HEK293 (cell line): ENCODE measurements at regions not wholly inside any gene's neighbourhood (a gene's known extent, or its start where the extent isn't known, plus 50 kb on each side); places are given as distances from the start of the nearest gene placed in this dataset.

ENCODE experiments used
- CTCF ChIA-PET: fragments of 350-600 bp; formaldehyde crosslinking; extraction: SDS; loops from one replicate; lab custom pipeline; 2021; ENCODE audit warnings: antibody characterized with exemption; lab: Yijun Ruan, JAX
- POLR2A ChIA-PET: fragments of 300-600 bp; formaldehyde crosslinking; extraction: SDS; loops from one replicate; lab custom pipeline; 2020; ENCODE audit warnings: antibody characterized with exemption, inconsistent platforms; lab: Yijun Ruan, JAX
- H3K27ac ChIP-seq: fragments of 200-500 bp; sonication (Bioruptor generic); 2 replicates; pipeline ENCODE4 v1.5.1; 2014; ENCODE audit warnings: low read depth, low read length, control low read depth, inconsistent platforms; ENCODE audit errors: extremely low read depth
- H3K36me3 ChIP-seq, 2 experiments: fragments of 200-500 bp in 1 of 2; sonication (Bioruptor generic) in 1 of 2; 1 replicate in 1 of 2; 2 replicates in 1 of 2; pipeline ENCODE4 v1.5.1; 2014 to 2017; ENCODE audit warnings: inconsistent platforms in 2 of 2, low read length in 2 of 2; ENCODE audit not compliant: control insufficient read depth in 2 of 2, insufficient read depth in 1 of 2
- H3K4me1 ChIP-seq: fragments of 200-500 bp; sonication (Bioruptor generic); 2 replicates; pipeline ENCODE4 v1.5.1; 2014; ENCODE audit warnings: mild to moderate bottlenecking, low read length, inconsistent platforms; ENCODE audit not compliant: control insufficient read depth, insufficient read depth
- H3K4me3 ChIP-seq: 2 replicates; pipeline ENCODE4 v1.5.1; 2011; ENCODE audit warnings: low read depth, mild to moderate bottlenecking, control low read depth, low read length, moderate library complexity
- H3K9me3 ChIP-seq: fragments of 200-500 bp; sonication (Bioruptor generic); 2 replicates; pipeline ENCODE4 v1.5.1; 2014; ENCODE audit warnings: low read depth, low read length, inconsistent platforms; ENCODE audit not compliant: control insufficient read depth, insufficient read depth
- KLF8 ChIP-seq: fragments of 450-650 bp; formaldehyde crosslinking; IDR thresholded peaks from 2 replicates; pipeline ENCODE4 v1.5.1; 2016; ENCODE audit warnings: missing biosample characterization, missing genetic modification characterization
- SALL2 ChIP-seq: fragments of 450-650 bp; formaldehyde crosslinking; IDR thresholded peaks from 2 replicates; pipeline ENCODE4 v1.5.0; 2017; ENCODE audit warnings: missing biosample characterization, mild to moderate bottlenecking, missing genetic modification characterization, borderline replicate concordance
- SETDB1 ChIP-seq: IDR thresholded peaks from one replicate; pipeline ENCODE4 v1.6.1; 2017; ENCODE audit warnings: mild to moderate bottlenecking, low read length, moderate library complexity, mixed read lengths; ENCODE audit not compliant: insufficient read length
- ZBTB11 ChIP-seq: fragments of 450-650 bp; formaldehyde crosslinking; conservative IDR thresholded peaks from 2 replicates; pipeline ENCODE4 v1.5.1; 2016; ENCODE audit warnings: low read depth, missing biosample characterization, missing genetic modification characterization
- ZEB2 ChIP-seq: fragments of 450-650 bp; formaldehyde crosslinking; IDR thresholded peaks from 2 replicates; pipeline ENCODE4 v1.5.1; 2016; ENCODE audit warnings: missing biosample characterization, missing genetic modification characterization
- ZIC2 ChIP-seq: fragments of 450-650 bp; formaldehyde crosslinking; IDR thresholded peaks from 2 replicates; pipeline ENCODE4 v1.5.1; 2016; ENCODE audit warnings: missing biosample characterization, missing genetic modification characterization
- ZNF112 ChIP-seq: fragments of 450-650 bp; formaldehyde crosslinking; IDR thresholded peaks from 2 replicates; pipeline ENCODE4 v1.5.0; 2017; ENCODE audit warnings: missing biosample characterization, missing genetic modification characterization
- ZNF140 ChIP-seq: fragments of 450-650 bp; formaldehyde crosslinking; IDR thresholded peaks from 2 replicates; pipeline ENCODE4 v1.5.1; 2016; ENCODE audit warnings: missing biosample characterization, missing genetic modification characterization
- ZNF174 ChIP-seq: fragments of 450-650 bp; formaldehyde crosslinking; IDR thresholded peaks from 2 replicates; pipeline ENCODE4 v1.5.0; 2017; ENCODE audit warnings: missing biosample characterization, mild to moderate bottlenecking, missing genetic modification characterization
- ZNF18 ChIP-seq: fragments of 450-650 bp; formaldehyde crosslinking; IDR thresholded peaks from 2 replicates; pipeline ENCODE4 v1.5.1; 2016; ENCODE audit warnings: missing biosample characterization, missing genetic modification characterization
- ZNF223 ChIP-seq: fragments of 450-650 bp; formaldehyde crosslinking; IDR thresholded peaks from 2 replicates; pipeline ENCODE4 v1.5.1; 2016; ENCODE audit warnings: missing biosample characterization, missing genetic modification characterization
- ZNF24 ChIP-seq: fragments of 450-650 bp; formaldehyde crosslinking; IDR thresholded peaks from 2 replicates; pipeline ENCODE4 v1.5.1; 2016; ENCODE audit warnings: missing biosample characterization, missing genetic modification characterization
- ZNF248 ChIP-seq: fragments of 450-650 bp; formaldehyde crosslinking; IDR thresholded peaks from 2 replicates; pipeline ENCODE4 v1.5.1; 2017; ENCODE audit warnings: missing biosample characterization, missing genetic modification characterization
- ZNF292 ChIP-seq: fragments of 450-650 bp; formaldehyde crosslinking; IDR thresholded peaks from 2 replicates; pipeline ENCODE4 v1.5.1; 2016; ENCODE audit warnings: low read depth, missing biosample characterization, missing genetic modification characterization, borderline replicate concordance
- ZNF341 ChIP-seq: fragments of 450-650 bp; formaldehyde crosslinking; IDR thresholded peaks from 2 replicates; pipeline ENCODE4; 2016; ENCODE audit warnings: low read depth, missing biosample characterization, missing genetic modification characterization
- ZNF37A ChIP-seq: fragments of 450-650 bp; IDR thresholded peaks from 2 replicates; pipeline ENCODE4 v1.5.1; 2018; ENCODE audit warnings: missing biosample characterization, missing genetic modification characterization
- ZNF391 ChIP-seq: fragments of 450-650 bp; formaldehyde crosslinking; IDR thresholded peaks from 2 replicates; pipeline ENCODE4 v1.5.1; 2016; ENCODE audit warnings: low read depth, missing biosample characterization, missing genetic modification characterization, borderline replicate concordance
- ZNF48 ChIP-seq: fragments of 450-650 bp; formaldehyde crosslinking; IDR thresholded peaks from 2 replicates; pipeline ENCODE4 v1.5.1; 2016; ENCODE audit warnings: missing biosample characterization, missing genetic modification characterization
- ZNF600 ChIP-seq: fragments of 450-650 bp; formaldehyde crosslinking; IDR thresholded peaks from 2 replicates; pipeline ENCODE4 v1.5.1; 2016; ENCODE audit warnings: missing biosample characterization, missing genetic modification characterization
- ZNF621 ChIP-seq: fragments of 450-650 bp; formaldehyde crosslinking; IDR thresholded peaks from 2 replicates; pipeline ENCODE4 v1.5.1; 2017; ENCODE audit warnings: missing biosample characterization, missing genetic modification characterization
- ZNF677 ChIP-seq: fragments of 450-650 bp; IDR thresholded peaks from 2 replicates; pipeline ENCODE4 v1.5.0; 2018; ENCODE audit warnings: missing biosample characterization, mild to moderate bottlenecking, missing genetic modification characterization, moderate library complexity
- ZNF768 ChIP-seq: fragments of 450-650 bp; formaldehyde crosslinking; IDR thresholded peaks from 2 replicates; pipeline ENCODE4 v1.5.1; 2018; ENCODE audit warnings: missing biosample characterization, mild to moderate bottlenecking, missing genetic modification characterization
- ZNF776 ChIP-seq: fragments of 450-650 bp; formaldehyde crosslinking; IDR thresholded peaks from 2 replicates; pipeline ENCODE4 v1.5.0; 2017; ENCODE audit warnings: missing biosample characterization, missing genetic modification characterization, borderline replicate concordance
- TF ChIP-seq, protein P1 (sequence below): fragments of 450-650 bp; formaldehyde crosslinking; IDR thresholded peaks from 2 replicates; pipeline ENCODE4 v1.5.1; 2016; ENCODE audit warnings: missing biosample characterization, missing genetic modification characterization
- TF ChIP-seq, protein P2 (sequence below): fragments of 450-650 bp; formaldehyde crosslinking; IDR thresholded peaks from 2 replicates; pipeline ENCODE4 v1.5.1; 2016; ENCODE audit warnings: missing biosample characterization, missing genetic modification characterization, borderline replicate concordance

GRCh38 chr10:8712656-8713055 is 658.2 kb downstream of the GATA3 start:
- no peak overlapping the region for H3K4me3 ChIP-seq
- ChIA-PET POLR2A (no interaction called here), CTCF (no interaction called here)
- H3K4me1 ChIP-seq = no peaks in the 10 kb centered on the region
- H3K9me3 ChIP-seq = no peaks in the 10 kb centered on the region
- no peak for TF ChIP-seq ZNF677 (tag by site-specific recombination)
- no peak for TF ChIP-seq ZNF112 (tag by site-specific recombination)
- TF ChIP-seq ZNF391 = no peak
- TF ChIP-seq ZNF292 (tag by site-specific recombination) = no peak
- TF ChIP-seq SETDB1 = no peak
- TF ChIP-seq, protein P1, sequence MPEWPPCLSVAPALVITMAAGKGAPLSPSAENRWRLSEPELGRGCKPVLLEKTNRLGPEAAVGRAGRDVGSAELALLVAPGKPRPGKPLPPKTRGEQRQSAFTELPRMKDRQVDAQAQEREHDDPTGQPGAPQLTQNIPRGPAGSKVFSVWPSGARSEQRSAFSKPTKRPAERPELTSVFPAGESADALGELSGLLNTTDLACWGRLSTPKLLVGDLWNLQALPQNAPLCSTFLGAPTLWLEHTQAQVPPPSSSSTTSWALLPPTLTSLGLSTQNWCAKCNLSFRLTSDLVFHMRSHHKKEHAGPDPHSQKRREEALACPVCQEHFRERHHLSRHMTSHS (tag by site-specific recombination) = no peak
- TF ChIP-seq ZNF776 (tag by site-specific recombination) = no peak
- no peak for TF ChIP-seq ZNF600 (tag by site-specific recombination)
- no peak for TF ChIP-seq ZNF174 (tag by site-specific recombination)
- no peak for TF ChIP-seq ZNF140 (tag by site-specific recombination)
- no peak for TF ChIP-seq ZNF248
- TF ChIP-seq ZNF18 (tag by site-specific recombination) = no peak
- no peak for TF ChIP-seq ZNF621 (tag by site-specific recombination)
- H3K36me3 ChIP-seq = no peaks in the 10 kb centered on the region
- no peak overlapping the region for H3K27ac ChIP-seq

GRCh38 chr10:8719971-8720370 is 665.5 kb downstream of the GATA3 start:
- Histone ChIP-seq H3K4me3 (no peak overlapping the region), H3K36me3 (no peaks in the 10 kb centered on the region), H3K4me1 (no peaks in the 10 kb centered on the region), H3K9me3 (no peaks in the 10 kb centered on the region), H3K27ac (no peak overlapping the region)
- CTCF ChIA-PET = no interaction called here
- POLR2A ChIA-PET = no interaction called here
- TF ChIP-seq ZNF37A (tag by site-specific recombination) (no peak), ZBTB11 (tag by site-specific recombination) (no peak), KLF8 (tag by site-specific recombination) (no peak), ZNF223 (tag by site-specific recombination) (no peak), ZEB2 (tag by site-specific recombination) (no peak), ZIC2 (tag by site-specific recombination) (no peak), ZNF48 (tag by site-specific recombination) (no peak), ZNF292 (tag by site-specific recombination) (no peak), ZNF768 (no peak), SALL2 (tag by site-specific recombination) (no peak), ZNF24 (tag by site-specific recombination) (no peak), ZNF341 (tag by site-specific recombination) (no peak)
- TF ChIP-seq, protein P2, sequence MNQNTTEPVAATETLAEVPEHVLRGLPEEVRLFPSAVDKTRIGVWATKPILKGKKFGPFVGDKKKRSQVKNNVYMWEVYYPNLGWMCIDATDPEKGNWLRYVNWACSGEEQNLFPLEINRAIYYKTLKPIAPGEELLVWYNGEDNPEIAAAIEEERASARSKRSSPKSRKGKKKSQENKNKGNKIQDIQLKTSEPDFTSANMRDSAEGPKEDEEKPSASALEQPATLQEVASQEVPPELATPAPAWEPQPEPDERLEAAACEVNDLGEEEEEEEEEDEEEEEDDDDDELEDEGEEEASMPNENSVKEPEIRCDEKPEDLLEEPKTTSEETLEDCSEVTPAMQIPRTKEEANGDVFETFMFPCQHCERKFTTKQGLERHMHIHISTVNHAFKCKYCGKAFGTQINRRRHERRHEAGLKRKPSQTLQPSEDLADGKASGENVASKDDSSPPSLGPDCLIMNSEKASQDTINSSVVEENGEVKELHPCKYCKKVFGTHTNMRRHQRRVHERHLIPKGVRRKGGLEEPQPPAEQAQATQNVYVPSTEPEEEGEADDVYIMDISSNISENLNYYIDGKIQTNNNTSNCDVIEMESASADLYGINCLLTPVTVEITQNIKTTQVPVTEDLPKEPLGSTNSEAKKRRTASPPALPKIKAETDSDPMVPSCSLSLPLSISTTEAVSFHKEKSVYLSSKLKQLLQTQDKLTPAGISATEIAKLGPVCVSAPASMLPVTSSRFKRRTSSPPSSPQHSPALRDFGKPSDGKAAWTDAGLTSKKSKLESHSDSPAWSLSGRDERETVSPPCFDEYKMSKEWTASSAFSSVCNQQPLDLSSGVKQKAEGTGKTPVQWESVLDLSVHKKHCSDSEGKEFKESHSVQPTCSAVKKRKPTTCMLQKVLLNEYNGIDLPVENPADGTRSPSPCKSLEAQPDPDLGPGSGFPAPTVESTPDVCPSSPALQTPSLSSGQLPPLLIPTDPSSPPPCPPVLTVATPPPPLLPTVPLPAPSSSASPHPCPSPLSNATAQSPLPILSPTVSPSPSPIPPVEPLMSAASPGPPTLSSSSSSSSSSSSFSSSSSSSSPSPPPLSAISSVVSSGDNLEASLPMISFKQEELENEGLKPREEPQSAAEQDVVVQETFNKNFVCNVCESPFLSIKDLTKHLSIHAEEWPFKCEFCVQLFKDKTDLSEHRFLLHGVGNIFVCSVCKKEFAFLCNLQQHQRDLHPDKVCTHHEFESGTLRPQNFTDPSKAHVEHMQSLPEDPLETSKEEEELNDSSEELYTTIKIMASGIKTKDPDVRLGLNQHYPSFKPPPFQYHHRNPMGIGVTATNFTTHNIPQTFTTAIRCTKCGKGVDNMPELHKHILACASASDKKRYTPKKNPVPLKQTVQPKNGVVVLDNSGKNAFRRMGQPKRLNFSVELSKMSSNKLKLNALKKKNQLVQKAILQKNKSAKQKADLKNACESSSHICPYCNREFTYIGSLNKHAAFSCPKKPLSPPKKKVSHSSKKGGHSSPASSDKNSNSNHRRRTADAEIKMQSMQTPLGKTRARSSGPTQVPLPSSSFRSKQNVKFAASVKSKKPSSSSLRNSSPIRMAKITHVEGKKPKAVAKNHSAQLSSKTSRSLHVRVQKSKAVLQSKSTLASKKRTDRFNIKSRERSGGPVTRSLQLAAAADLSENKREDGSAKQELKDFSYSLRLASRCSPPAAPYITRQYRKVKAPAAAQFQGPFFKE = no peak
